ENCODE measurements at regions not wholly inside any gene's neighbourhood (a gene's known extent, or its start where the extent isn't known, plus 50 kb on each side); places are given as distances from the start of the nearest gene placed in this dataset.

- no peak for DNase-seq
- no peaks in the 10 kb centered on the region for H3K36me3 ChIP-seq (ENCODE audit: control insufficient read depth, insufficient read depth, low read length)
- no peak overlapping the region for H3K4me3 ChIP-seq (ENCODE audit: low read length)
- no peaks in the 10 kb centered on the region for H3K4me1 ChIP-seq (ENCODE audit: control insufficient read depth, insufficient read depth, low read length)
- no CpG with 5 or more reads among the region's 3 CpGs for WGBS (ENCODE audit: insufficient coverage)
- no peaks in the 10 kb centered on the region for H3K9me3 ChIP-seq (replicated peaks; ENCODE audit: control insufficient read depth, low read depth, low read length)
- H3K27me3 ChIP-seq (ENCODE audit: control insufficient read depth, insufficient read depth, low read length) = no peaks in the 10 kb centered on the region
- H3K27ac ChIP-seq (ENCODE audit: low read length) = no peak overlapping the region
Measured at GRCh38 chr4:180619440-180619839, 1623.8 kb upstream of the TENM3 start.

- no peak for DNase-seq
- Histone ChIP-seq H3K9me3 (replicated peaks; ENCODE audit: control insufficient read depth, low read depth, low read length) (no peaks in the 10 kb centered on the region), H3K4me1 (ENCODE audit: control insufficient read depth, insufficient read depth, low read length) (no peaks in the 10 kb centered on the region), H3K27me3 (ENCODE audit: control insufficient read depth, insufficient read depth, low read length) (no peaks in the 10 kb centered on the region), H3K27ac (ENCODE audit: low read length) (no peak overlapping the region), H3K36me3 (ENCODE audit: control insufficient read depth, insufficient read depth, low read length) (no peaks in the 10 kb centered on the region), H3K4me3 (ENCODE audit: low read length) (no peak overlapping the region)
- no CpG with 5 or more reads among the region's 3 CpGs for WGBS (ENCODE audit: insufficient coverage)
Measured at GRCh38 chr4:180622254-180622653, 1620.9 kb upstream of the TENM3 start.

GRCh38 chr4:180625653-180626052, 1617.5 kb upstream of the TENM3 start:
- Histone ChIP-seq H3K4me3 (ENCODE audit: low read length) (no peak overlapping the region), H3K36me3 (ENCODE audit: control insufficient read depth, insufficient read depth, low read length) (no peaks in the 10 kb centered on the region), H3K9me3 (replicated peaks; ENCODE audit: control insufficient read depth, low read depth, low read length) (no peaks in the 10 kb centered on the region), H3K27me3 (ENCODE audit: control insufficient read depth, insufficient read depth, low read length) (no peaks in the 10 kb centered on the region), H3K4me1 (ENCODE audit: control insufficient read depth, insufficient read depth, low read length) (no peaks in the 10 kb centered on the region), H3K27ac (ENCODE audit: low read length) (no peak overlapping the region)
- no peak for DNase-seq
- no CpG with 5 or more reads among the region's 3 CpGs for WGBS (ENCODE audit: insufficient coverage)

GRCh38 chr4:180630012-180630665, 1613.1 kb upstream of the TENM3 start:
- Histone ChIP-seq H3K9me3 (replicated peaks; ENCODE audit: control insufficient read depth, low read depth, low read length) (no peaks in the 10 kb centered on the region), H3K4me1 (ENCODE audit: control insufficient read depth, insufficient read depth, low read length) (no peaks in the 10 kb centered on the region), H3K4me3 (ENCODE audit: low read length) (no peak overlapping the region), H3K27me3 (ENCODE audit: control insufficient read depth, insufficient read depth, low read length) (no peaks in the 10 kb centered on the region), H3K36me3 (ENCODE audit: control insufficient read depth, insufficient read depth, low read length) (no peaks in the 10 kb centered on the region), H3K27ac (ENCODE audit: low read length) (no peak overlapping the region)
- no peak for DNase-seq
- no CpG with 5 or more reads among the region's 3 CpGs for WGBS (ENCODE audit: insufficient coverage)

GRCh38 chr4:180634306-180634705, 1608.9 kb upstream of the TENM3 start:
- H3K4me3 ChIP-seq (ENCODE audit: low read length) = no peak overlapping the region
- H3K36me3 ChIP-seq (ENCODE audit: control insufficient read depth, insufficient read depth, low read length) = no peaks in the 10 kb centered on the region
- H3K27ac ChIP-seq (ENCODE audit: low read length) = no peak overlapping the region
- no peaks in the 10 kb centered on the region for H3K27me3 ChIP-seq (ENCODE audit: control insufficient read depth, insufficient read depth, low read length)
- H3K9me3 ChIP-seq (replicated peaks; ENCODE audit: control insufficient read depth, low read depth, low read length) = no peaks in the 10 kb centered on the region
- no peaks in the 10 kb centered on the region for H3K4me1 ChIP-seq (ENCODE audit: control insufficient read depth, insufficient read depth, low read length)
- no peak for DNase-seq
- WGBS (ENCODE audit: insufficient coverage) = no CpG with 5 or more reads among the region's 1 CpG

GRCh38 chr4:180635281-180635680, 1607.9 kb upstream of the TENM3 start:
- 63% methylated on average over 7 of the region's 8 CpGs for whole genome bisulfite sequencing (ENCODE audit: insufficient coverage)
- no peaks in the 10 kb centered on the region for H3K36me3 ChIP-seq (ENCODE audit: control insufficient read depth, insufficient read depth, low read length)
- H3K27me3 ChIP-seq (ENCODE audit: control insufficient read depth, insufficient read depth, low read length) = no peaks in the 10 kb centered on the region
- H3K4me3 ChIP-seq (ENCODE audit: low read length) = no peak overlapping the region
- H3K9me3 ChIP-seq (replicated peaks; ENCODE audit: control insufficient read depth, low read depth, low read length) = no peaks in the 10 kb centered on the region
- no peak for DNase-seq
- H3K27ac ChIP-seq (ENCODE audit: low read length) = no peak overlapping the region
- H3K4me1 ChIP-seq (ENCODE audit: control insufficient read depth, insufficient read depth, low read length) = no peaks in the 10 kb centered on the region

GRCh38 chr4:180636696-180637404, 1606.4 kb upstream of the TENM3 start:
- Histone ChIP-seq H3K27me3 (ENCODE audit: control insufficient read depth, insufficient read depth, low read length) (no peaks in the 10 kb centered on the region), H3K4me1 (ENCODE audit: control insufficient read depth, insufficient read depth, low read length) (no peaks in the 10 kb centered on the region), H3K36me3 (ENCODE audit: control insufficient read depth, insufficient read depth, low read length) (no peaks in the 10 kb centered on the region), H3K9me3 (replicated peaks; ENCODE audit: control insufficient read depth, low read depth, low read length) (no peaks in the 10 kb centered on the region), H3K27ac (ENCODE audit: low read length) (no peak overlapping the region), H3K4me3 (ENCODE audit: low read length) (no peak overlapping the region)
- peak; percentile 21 for DNase-seq
- WGBS (ENCODE audit: insufficient coverage) = no CpG with 5 or more reads among the region's 4 CpGs

- Histone ChIP-seq H3K36me3 (ENCODE audit: control insufficient read depth, insufficient read depth, low read length) (no peaks in the 10 kb centered on the region), H3K27me3 (ENCODE audit: control insufficient read depth, insufficient read depth, low read length) (no peaks in the 10 kb centered on the region), H3K4me1 (ENCODE audit: control insufficient read depth, insufficient read depth, low read length) (no peaks in the 10 kb centered on the region), H3K4me3 (ENCODE audit: low read length) (no peak overlapping the region), H3K9me3 (replicated peaks; ENCODE audit: control insufficient read depth, low read depth, low read length) (no peaks in the 10 kb centered on the region), H3K27ac (ENCODE audit: low read length) (no peak overlapping the region)
- DNase-seq = no peak
- WGBS (ENCODE audit: insufficient coverage) = 94% methylated on average over 2 of the region's 5 CpGs
Measured at GRCh38 chr4:180637616-180638015, 1605.6 kb upstream of the TENM3 start.

- no peaks in the 10 kb centered on the region for H3K27me3 ChIP-seq (ENCODE audit: control insufficient read depth, insufficient read depth, low read length)
- WGBS (ENCODE audit: insufficient coverage) = no CpG with 5 or more reads among the region's 2 CpGs
Measured at GRCh38 chr4:180640193-180640592, 1603.0 kb upstream of the TENM3 start.

GRCh38 chr4:180641495-180641894, 1601.7 kb upstream of the TENM3 start:
- WGBS (ENCODE audit: insufficient coverage) = no CpG with 5 or more reads among the region's 4 CpGs
- H3K9me3 ChIP-seq (replicated peaks; ENCODE audit: control insufficient read depth, low read depth, low read length) = no peaks in the 10 kb centered on the region
- DNase-seq = no peak

More at GRCh38 chr4:180640193-180640592, 1603.0 kb upstream of the TENM3 start:
- Histone ChIP-seq H3K4me1 (ENCODE audit: control insufficient read depth, insufficient read depth, low read length) (no peaks in the 10 kb centered on the region), H3K4me3 (ENCODE audit: low read length) (no peak overlapping the region), H3K9me3 (replicated peaks; ENCODE audit: control insufficient read depth, low read depth, low read length) (no peaks in the 10 kb centered on the region), H3K36me3 (ENCODE audit: control insufficient read depth, insufficient read depth, low read length) (no peaks in the 10 kb centered on the region), H3K27ac (ENCODE audit: low read length) (no peak overlapping the region)
- DNase-seq = no peak

More at GRCh38 chr4:180641495-180641894, 1601.7 kb upstream of the TENM3 start:
- no peak overlapping the region for H3K4me3 ChIP-seq (ENCODE audit: low read length)
- no peak overlapping the region for H3K27ac ChIP-seq (ENCODE audit: low read length)
- H3K36me3 ChIP-seq (ENCODE audit: control insufficient read depth, insufficient read depth, low read length) = no peaks in the 10 kb centered on the region
- no peaks in the 10 kb centered on the region for H3K27me3 ChIP-seq (ENCODE audit: control insufficient read depth, insufficient read depth, low read length)
- no peaks in the 10 kb centered on the region for H3K4me1 ChIP-seq (ENCODE audit: control insufficient read depth, insufficient read depth, low read length)

Measured in muscle of leg (tissue), 3 donors.